Ovary (tissue), 7 donors: ENCODE measurements at regions not wholly inside any gene's neighbourhood (a gene's known extent, or its start where the extent isn't known, plus 50 kb on each side); places are given as distances from the start of the nearest gene placed in this dataset.

ENCODE experiments used
- DNase-seq, 5 donors: peaks; one replicate each; pipeline ENCODE4 v3.0.0-alpha.2; 2019 to 2020
- H3K27ac ChIP-seq, 2 donors: fragments of 200-600 bp; one replicate each; pipeline versions ENCODE4 v1.5.1 to v1.8.0; 2019 to 2022
- H3K27me3 ChIP-seq: fragments of 200-600 bp; one replicate; pipeline ENCODE4 v1.8.0; 2022
- H3K36me3 ChIP-seq: fragments of 200-600 bp; sonication (generic); one replicate; pipeline ENCODE4 v1.5.1; 2019
- H3K4me1 ChIP-seq: one replicate; pipeline ENCODE4 v1.8.1; 2013; ENCODE audit warnings: mild to moderate bottlenecking, moderate library complexity; ENCODE audit not compliant: insufficient read depth
- H3K4me3 ChIP-seq: fragments of 200-600 bp; sonication (generic); one replicate; pipeline ENCODE4 v1.5.1; 2017
- H3K9me3 ChIP-seq, 2 donors: fragments of 200-600 bp in 1 of 2; sonication (generic) in 1 of 2; one replicate each; pipeline versions ENCODE4 v1.5.1 to v1.8.1; 2013 to 2019; ENCODE audit warnings: mild to moderate bottlenecking in 1 of 2, moderate library complexity in 1 of 2
- EP300 ChIP-seq: sonication (generic); formaldehyde crosslinking; IDR thresholded peaks from one replicate; pipeline ENCODE4 v1.6.1; 2017; ENCODE audit warnings: antibody characterized with exemption
- POLR2A ChIP-seq: fragments of 450-650 bp; IDR thresholded peaks from one replicate; pipeline ENCODE4 v1.6.1; 2017; ENCODE audit warnings: antibody characterized with exemption, mild to moderate bottlenecking, moderate library complexity
- WGBS, 3 donors: extraction: QIAGEN DNeasy Blood & Tissue Kit in 1 of 3; methylation state at CpG; one replicate each; pipeline versions ENCODE4 v1.1.5 to v1.1.7; 2013 to 2017; 5-methylcytosine and 5-hydroxymethylcytosine counted together
- intact Hi-C, 4 donors: fragments of 100-400 bp; cut with DNase I; formaldehyde crosslinking; loops; one replicate each; pipeline versions ENCODE4 v1.11.0 to v1.15.1; 2022 to 2023
- TF ChIP-seq, protein P1 (sequence below), 3 donors: fragments of 450-650 bp in 2 of 3; fragments of 200-600 bp in 1 of 3; IDR thresholded peaks; one replicate each; pipeline versions ENCODE4 v1.5.1 to v1.8.0; 2016 to 2022; ENCODE audit warnings: antibody characterized with exemption in 3 of 3, mild to moderate bottlenecking in 1 of 3
- donor health status: DM: no; HTN: no; CAD: no; lungs with moderate emphysema.
- donor health status: DM: no; HTN: no; CAD: no.
- donor health status: Bipolar disorder and iron deficiency.
- donor health status: DM: no; HTN: no; CAD: no.
- donor health status: DM: yes; HTN: yes; CAD: no.

DNA sequence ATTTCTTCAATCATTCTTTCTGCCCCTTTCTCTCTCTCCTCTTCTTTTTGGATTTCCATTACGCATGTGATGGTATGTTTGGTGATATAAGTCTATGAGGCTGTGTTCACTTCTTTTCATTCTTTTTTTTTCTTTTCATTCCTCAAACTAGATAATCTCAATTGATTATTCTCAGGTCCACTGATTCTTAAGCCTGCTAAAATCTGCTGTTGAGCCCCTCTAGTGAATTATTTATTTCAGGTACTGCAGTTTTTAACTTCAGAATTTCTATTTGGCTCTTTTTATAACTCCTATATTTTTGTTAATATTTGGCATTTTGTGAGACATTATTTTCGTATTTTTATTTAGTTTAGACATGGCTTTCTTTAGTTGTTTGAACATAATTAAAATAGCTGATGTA lies 671.3 kb upstream of the NECTIN3 start:
- intact Hi-C loops = no loop called here

DNA sequence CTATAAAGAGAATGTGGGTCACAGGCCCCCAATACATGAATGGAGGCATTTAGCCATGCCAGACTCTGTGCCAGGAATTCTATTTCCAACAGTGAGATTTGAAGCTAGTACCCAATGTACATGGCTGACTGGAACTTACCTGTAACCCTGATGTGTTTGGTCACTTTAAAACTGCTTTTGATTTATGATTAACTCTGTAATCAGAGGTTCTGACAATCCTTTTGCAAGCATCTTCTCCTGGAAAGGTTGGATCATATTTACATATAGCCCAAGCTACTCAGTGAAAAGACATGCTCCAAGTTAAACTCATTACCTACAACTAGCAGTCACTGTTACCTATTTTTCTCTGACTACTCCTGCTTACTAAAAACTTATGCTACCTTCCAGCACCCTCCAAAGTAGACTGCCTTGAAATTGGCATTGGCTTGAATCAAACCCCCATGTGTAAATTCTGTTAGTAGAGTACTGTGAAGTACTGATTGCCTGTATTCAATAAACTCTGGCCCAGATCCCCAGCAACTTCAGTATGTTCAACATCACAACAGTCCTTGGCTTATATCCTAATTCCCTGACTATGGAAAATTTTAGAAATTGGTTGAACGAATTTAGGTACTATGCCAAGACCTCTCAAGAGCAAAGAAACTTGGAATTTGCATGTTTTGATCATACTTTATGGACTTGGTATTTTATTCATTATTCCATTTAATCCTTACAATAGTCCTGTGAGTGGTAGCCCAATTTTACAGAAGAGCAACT lies 665.6 kb upstream of the NECTIN3 start:
- Histone ChIP-seq H3K4me3 (no peak overlapping the region), H3K27me3 (no peaks in the 10 kb centered on the region), H3K9me3 (no peaks in the 10 kb centered on the region), H3K4me1 (no peaks in the 10 kb centered on the region), H3K27ac (no peak overlapping the region), H3K36me3 (no peaks in the 10 kb centered on the region)
- 20 to 33% (median 25%) methylated on average over 1 of the region's 1 CpG for WGBS, 3 donors
- intact Hi-C loops = no loop called here
- no peak for TF ChIP-seq POLR2A
- TF ChIP-seq EP300 = no peak
- TF ChIP-seq, protein P1, sequence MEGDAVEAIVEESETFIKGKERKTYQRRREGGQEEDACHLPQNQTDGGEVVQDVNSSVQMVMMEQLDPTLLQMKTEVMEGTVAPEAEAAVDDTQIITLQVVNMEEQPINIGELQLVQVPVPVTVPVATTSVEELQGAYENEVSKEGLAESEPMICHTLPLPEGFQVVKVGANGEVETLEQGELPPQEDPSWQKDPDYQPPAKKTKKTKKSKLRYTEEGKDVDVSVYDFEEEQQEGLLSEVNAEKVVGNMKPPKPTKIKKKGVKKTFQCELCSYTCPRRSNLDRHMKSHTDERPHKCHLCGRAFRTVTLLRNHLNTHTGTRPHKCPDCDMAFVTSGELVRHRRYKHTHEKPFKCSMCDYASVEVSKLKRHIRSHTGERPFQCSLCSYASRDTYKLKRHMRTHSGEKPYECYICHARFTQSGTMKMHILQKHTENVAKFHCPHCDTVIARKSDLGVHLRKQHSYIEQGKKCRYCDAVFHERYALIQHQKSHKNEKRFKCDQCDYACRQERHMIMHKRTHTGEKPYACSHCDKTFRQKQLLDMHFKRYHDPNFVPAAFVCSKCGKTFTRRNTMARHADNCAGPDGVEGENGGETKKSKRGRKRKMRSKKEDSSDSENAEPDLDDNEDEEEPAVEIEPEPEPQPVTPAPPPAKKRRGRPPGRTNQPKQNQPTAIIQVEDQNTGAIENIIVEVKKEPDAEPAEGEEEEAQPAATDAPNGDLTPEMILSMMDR (IDR thresholded peaks at IDR 0.05) = no peak
- DNase-seq = no peak

More for the DNA sequence above, 671.3 kb upstream of the NECTIN3 start:
- Histone ChIP-seq H3K27me3 (no peaks in the 10 kb centered on the region), H3K4me1 (no peaks in the 10 kb centered on the region), H3K27ac (no peak overlapping the region), H3K4me3 (no peak overlapping the region), H3K36me3 (no peaks in the 10 kb centered on the region), H3K9me3 (no peaks in the 10 kb centered on the region)
- no peak for TF ChIP-seq POLR2A
- TF ChIP-seq, protein P1 (IDR thresholded peaks at IDR 0.05) = no peak
- TF ChIP-seq EP300 = no peak
- DNase-seq = no peak
- 80 to 91% (median 90%) methylated on average over 2 of the region's 2 CpGs for WGBS, 3 donors

DNA sequence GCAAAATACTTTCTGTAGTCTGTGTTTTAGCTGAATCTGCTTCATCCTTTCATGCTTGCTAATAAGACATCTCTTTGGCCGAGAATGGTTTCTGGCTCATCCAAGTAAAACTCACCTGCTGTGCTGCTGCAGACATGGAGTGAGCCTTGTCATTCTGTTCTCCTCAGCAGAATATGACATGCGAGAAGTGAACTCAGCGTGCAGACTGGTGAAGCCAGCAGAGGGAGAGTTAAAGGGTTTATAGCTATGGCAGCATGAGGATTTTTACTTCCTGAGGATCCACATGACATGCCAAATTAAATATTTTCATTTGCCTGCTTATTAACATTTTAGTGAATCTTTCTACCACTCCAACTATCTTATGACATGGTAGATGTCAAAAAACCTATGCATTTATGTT lies 658.4 kb upstream of the NECTIN3 start:
- H3K4me3 ChIP-seq = no peak overlapping the region
- DNase-seq = no peak
- intact Hi-C loops = no loop called here
- WGBS, 3 donors = 77 to 95% (median 91%) methylated on average over 3 of the region's 3 CpGs
- no peak overlapping the region for H3K27ac ChIP-seq
- no peaks in the 10 kb centered on the region for H3K9me3 ChIP-seq
- no peaks in the 10 kb centered on the region for H3K27me3 ChIP-seq
- TF ChIP-seq EP300 (no peak), POLR2A (no peak)
- TF ChIP-seq, protein P1 (IDR thresholded peaks at IDR 0.05) = no peak
- H3K4me1 ChIP-seq = peaks cover 1% of the 10 kb centered on the region
- H3K36me3 ChIP-seq = no peaks in the 10 kb centered on the region

DNA sequence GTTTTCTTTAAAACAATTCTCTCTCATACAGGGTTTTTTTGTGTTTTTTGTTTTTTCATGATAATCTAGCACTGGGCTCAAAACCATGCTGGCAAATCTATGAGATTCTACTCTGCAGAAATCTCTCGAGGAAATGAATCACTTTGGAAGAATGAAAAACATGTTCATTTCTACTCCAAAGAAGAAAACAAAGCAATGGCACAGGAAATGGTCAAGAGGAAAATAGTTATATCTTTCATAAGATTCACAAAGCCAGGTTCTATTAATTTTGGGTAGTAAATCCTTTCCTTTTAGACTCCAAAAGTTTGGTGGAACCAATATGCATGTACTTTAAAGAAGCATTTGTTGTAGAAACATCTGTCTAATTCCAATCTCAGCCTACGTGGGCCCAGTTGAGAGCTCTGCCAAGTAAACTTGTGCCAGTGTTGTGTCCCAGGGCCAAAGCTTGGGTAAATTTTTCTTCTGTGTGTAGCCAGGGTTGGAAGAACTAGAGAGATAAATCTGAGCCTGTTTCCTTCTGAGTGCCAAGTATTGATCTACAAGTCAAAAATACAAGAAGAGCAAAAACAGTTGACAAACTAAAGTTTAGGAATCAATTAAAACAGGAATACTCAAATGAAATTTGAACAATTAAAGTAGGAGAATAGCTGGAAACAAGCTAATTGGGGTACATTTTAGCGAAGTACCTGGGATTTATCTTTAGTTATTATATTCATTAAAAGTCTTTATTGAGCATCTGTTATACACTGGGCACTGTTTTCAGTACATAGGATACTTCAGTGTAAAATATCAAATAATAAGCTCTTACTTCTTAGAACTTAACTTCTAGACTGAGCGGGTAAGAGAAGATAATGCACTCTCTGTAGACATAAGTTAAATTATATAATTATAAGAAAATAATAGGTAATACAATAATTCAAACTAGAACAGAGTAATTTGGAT lies 657.5 kb upstream of the NECTIN3 start:
- intact Hi-C loops = no loop called here

More for the DNA sequence above, 657.5 kb upstream of the NECTIN3 start:
- Histone ChIP-seq H3K9me3 (no peaks in the 10 kb centered on the region), H3K36me3 (no peaks in the 10 kb centered on the region), H3K4me3 (no peak overlapping the region), H3K27ac (peak overlapping the region in 1 of 2 donors; percentile 20), H3K27me3 (no peaks in the 10 kb centered on the region), H3K4me1 (peaks cover 1% of the 10 kb centered on the region)
- 39 to 52% (median 47%) methylated on average over 4 of the region's 4 CpGs for WGBS, 3 donors
- TF ChIP-seq EP300 = no peak
- TF ChIP-seq, protein P1 (IDR thresholded peaks at IDR 0.05) = no peak
- no peak for TF ChIP-seq POLR2A
- peak in 1 of 5 donors; percentile 8 for DNase-seq
